ENCODE measurements at regions not wholly inside any gene's neighbourhood (a gene's known extent, or its start where the extent isn't known, plus 50 kb on each side); places are given as distances from the start of the nearest gene placed in this dataset.

DNA sequence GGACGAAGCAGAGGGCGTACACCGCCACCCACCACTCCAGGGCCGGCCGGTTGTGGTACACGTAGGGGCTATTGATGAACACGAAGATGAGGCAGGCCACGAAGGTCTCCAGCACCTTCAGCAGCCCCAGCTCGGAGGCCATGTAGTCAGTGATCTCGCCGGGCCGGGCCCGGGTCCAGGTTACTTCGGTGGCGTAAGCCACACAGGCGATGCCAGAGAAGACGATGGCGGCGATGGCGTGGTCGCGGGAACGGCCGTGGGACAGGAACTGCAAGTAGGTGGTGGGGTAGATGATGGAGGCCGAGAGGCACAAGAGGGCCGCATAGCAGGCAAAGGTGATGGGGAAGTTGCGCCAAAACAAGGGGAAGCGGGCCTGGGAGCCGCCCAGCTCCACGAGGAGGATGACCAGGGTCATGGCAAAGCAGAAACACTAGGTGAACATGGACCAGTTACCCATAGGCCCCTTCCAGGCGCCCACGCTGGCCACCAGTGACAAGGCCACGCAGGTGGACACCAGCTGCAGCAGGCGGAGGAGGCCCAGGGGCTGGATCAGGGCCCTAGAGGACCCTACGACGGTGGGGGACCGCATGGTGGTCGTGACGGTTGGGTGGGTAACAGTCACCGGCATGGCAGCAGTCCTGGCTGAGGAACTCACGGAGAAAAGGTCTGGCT is 128.4 kb upstream of the FAM98A start:
- no peaks in the 10 kb centered on the region for H3K79me2 ChIP-seq (replicated peaks; ENCODE audit: insufficient read depth, low read length)
- H3K27ac ChIP-seq (ENCODE audit: low read length) = no peak overlapping the region
- no peaks in the 10 kb centered on the region for H3K9me2 ChIP-seq (ENCODE audit: insufficient read depth, low read length)
- no peaks in the 10 kb centered on the region for H3F3A ChIP-seq (ENCODE audit: insufficient read depth, low read length, poor library complexity, severe bottlenecking)
- H3K36me3 ChIP-seq (ENCODE audit: insufficient read depth, low read length) = no peaks in the 10 kb centered on the region
- no peaks in the 10 kb centered on the region for H3K9me3 ChIP-seq (ENCODE audit: low read length)
- H3K4me2 ChIP-seq (ENCODE audit: low read length) = no peak overlapping the region
- no peak overlapping the region for H2AFZ ChIP-seq (ENCODE audit: low read depth, low read length)
- H3K9ac ChIP-seq (ENCODE audit: low read length) = no peak overlapping the region
- no peak overlapping the region for H3K4me3 ChIP-seq (ENCODE audit: low read length)
- TF ChIP-seq EP300 (conservative IDR thresholded peaks at IDR 0.05; ENCODE audit: poor library complexity, severe bottlenecking) (no peak), TAF1 (IDR thresholded peaks at IDR 0.05; ENCODE audit: low read depth) (no peak), RAD21 (conservative IDR thresholded peaks at IDR 0.05) (no peak), MXI1 (conservative IDR thresholded peaks at IDR 0.05; ENCODE audit: poor library complexity, severe bottlenecking) (no peak), SMC3 (conservative IDR thresholded peaks at IDR 0.05; ENCODE audit: poor library complexity) (no peak), CTCF (IDR thresholded peaks at IDR 0.05; ENCODE audit: poor library complexity, severe bottlenecking) (no peak), REST (IDR thresholded peaks at IDR 0.05; ENCODE audit: borderline replicate concordance) (no peak), EZH2 (IDR thresholded peaks at IDR 0.05; ENCODE audit: borderline replicate concordance, insufficient read depth, low read length, poor library complexity, severe bottlenecking) (no peak), POLR2AphosphoS5 (IDR thresholded peaks at IDR 0.05) (no peak)
- H3K27me3 ChIP-seq (ENCODE audit: insufficient read depth, low read depth, low read length) = no peaks in the 10 kb centered on the region
- no peaks in the 10 kb centered on the region for H4K20me1 ChIP-seq (ENCODE audit: insufficient read depth)

- H3K9me2 ChIP-seq (ENCODE audit: insufficient read depth, low read length) = no peaks in the 10 kb centered on the region
- TF ChIP-seq TAF1 (IDR thresholded peaks at IDR 0.05; ENCODE audit: low read depth) (no peak), EZH2 (IDR thresholded peaks at IDR 0.05; ENCODE audit: borderline replicate concordance, insufficient read depth, low read length, poor library complexity, severe bottlenecking) (no peak), EP300 (conservative IDR thresholded peaks at IDR 0.05; ENCODE audit: poor library complexity, severe bottlenecking) (no peak), RAD21 (conservative IDR thresholded peaks at IDR 0.05) (no peak), POLR2AphosphoS5 (IDR thresholded peaks at IDR 0.05) (no peak), MXI1 (conservative IDR thresholded peaks at IDR 0.05; ENCODE audit: poor library complexity, severe bottlenecking) (no peak)
- H3K36me3 ChIP-seq (ENCODE audit: insufficient read depth, low read length) = no peaks in the 10 kb centered on the region
- H3K9me3 ChIP-seq (ENCODE audit: low read length) = no peaks in the 10 kb centered on the region
- no peak overlapping the region for H3K4me3 ChIP-seq (ENCODE audit: low read length)
- no peak overlapping the region for H3K9ac ChIP-seq (ENCODE audit: low read length)
- H3K27me3 ChIP-seq (ENCODE audit: insufficient read depth, low read depth, low read length) = no peaks in the 10 kb centered on the region
- H3F3A ChIP-seq (ENCODE audit: insufficient read depth, low read length, poor library complexity, severe bottlenecking) = no peaks in the 10 kb centered on the region
- H2AFZ ChIP-seq (ENCODE audit: low read depth, low read length) = no peak overlapping the region
- H4K20me1 ChIP-seq (ENCODE audit: insufficient read depth) = no peaks in the 10 kb centered on the region
- H3K79me2 ChIP-seq (replicated peaks; ENCODE audit: insufficient read depth, low read length) = no peaks in the 10 kb centered on the region
- no peak overlapping the region for H3K27ac ChIP-seq (ENCODE audit: low read length)
- H3K4me2 ChIP-seq (ENCODE audit: low read length) = no peak overlapping the region
These were observed 127.3 kb upstream of the FAM98A start for GRCh38 chr2:33726415-33726814.
